Aorta (tissue), 5 donors: ENCODE measurements at regions not wholly inside any gene's neighbourhood (a gene's known extent, or its start where the extent isn't known, plus 50 kb on each side); places are given as distances from the start of the nearest gene placed in this dataset.

Source experiments
- ATAC-seq: fragments of 200-7000 bp; cut with Tn5 transposase; one replicate; pipeline ENCODE4 v1.9.1; 2022; ENCODE audit warnings: moderate library complexity; ENCODE audit not compliant: low FRiP score
- DNase-seq, 2 donors: peaks; one replicate each; pipeline ENCODE4 v3.0.0-alpha.2; 2020
- H3K27ac ChIP-seq, 2 donors: one replicate each; pipeline ENCODE4 v1.5.1; 2013; ENCODE audit warnings: low read length in 2 of 2, mild to moderate bottlenecking in 2 of 2, moderate library complexity in 2 of 2, control low read depth in 1 of 2, inconsistent platforms in 1 of 2, low read depth in 1 of 2
- H3K27me3 ChIP-seq, 2 donors: one replicate each; pipeline ENCODE4 v1.6.1; 2013; ENCODE audit warnings: control low read depth in 1 of 2, low read length in 1 of 2, mild to moderate bottlenecking in 1 of 2, moderate library complexity in 1 of 2; ENCODE audit not compliant: insufficient read depth in 2 of 2, control insufficient read depth in 1 of 2
- H3K36me3 ChIP-seq, 2 donors: one replicate each; pipeline ENCODE4 v1.6.1; 2013; ENCODE audit warnings: control low read depth in 1 of 2, low read length in 1 of 2, mild to moderate bottlenecking in 1 of 2; ENCODE audit not compliant: insufficient read depth in 2 of 2, control insufficient read depth in 1 of 2
- H3K4me1 ChIP-seq, 2 donors: one replicate each; pipeline ENCODE4 v1.6.1; 2013; ENCODE audit warnings: low read length in 2 of 2, control low read depth in 1 of 2, mild to moderate bottlenecking in 1 of 2, moderate library complexity in 1 of 2; ENCODE audit not compliant: insufficient read depth in 2 of 2, control insufficient read depth in 1 of 2
- H3K4me3 ChIP-seq, 2 donors: one replicate each; pipeline ENCODE4 v1.5.1; 2013; ENCODE audit warnings: low read length in 2 of 2, control low read depth in 1 of 2, mild to moderate bottlenecking in 1 of 2
- H3K9me3 ChIP-seq: one replicate; pipeline ENCODE4 v1.6.1; 2013; ENCODE audit warnings: mild to moderate bottlenecking, low read length; ENCODE audit not compliant: control insufficient read depth
- WGBS, 2 donors: extraction: QIAGEN DNeasy Blood & Tissue Kit; methylation state at CpG; one replicate each; pipeline ENCODE4 v1.1.7; 2013; 5-methylcytosine and 5-hydroxymethylcytosine counted together
- intact Hi-C, 2 donors: fragments of 100-400 bp; cut with DNase I; formaldehyde crosslinking; loops; one replicate each; pipeline versions ENCODE4 v1.14.2 to v1.15.0; 2022
- donor health status: healthy with polysubstance abuse.
- donor health status: Bipolar disorder and iron deficiency.
- donor health status: DM: no; HTN: no; CAD: no.
- donor health status: DM: no; HTN: no; CAD: no.
- donor health status: DM: yes; HTN: yes; CAD: no.

- H3K4me1 ChIP-seq: no peaks in the 10 kb centered on the region
- H3K36me3 ChIP-seq: no peaks in the 10 kb centered on the region
- 41 to 56% methylated on average over 3 of the region's 3 CpGs for WGBS, 2 donors
- no peak for DNase-seq
- intact Hi-C loops: no loop called here
- no peaks in the 10 kb centered on the region for H3K27me3 ChIP-seq
- no peak for ATAC-seq
- no peak overlapping the region for H3K27ac ChIP-seq
- no peak overlapping the region for H3K4me3 ChIP-seq
- H3K9me3 ChIP-seq: no peaks in the 10 kb centered on the region
These were observed 425.5 kb downstream of the RFC3 start for GRCh38 chr13:34243403-34243802.

GRCh38 chr13:34246511-34246910 is 428.6 kb downstream of the RFC3 start:
- DNase-seq (no peak), ATAC-seq (no peak)
- WGBS, 2 donors: 97% methylated on average over 2 of the region's 2 CpGs
- peaks cover 0 to 5% of the 10 kb centered on the region in 2 donors for H3K4me1 ChIP-seq
- H3K36me3 ChIP-seq: no peaks in the 10 kb centered on the region
- no peak overlapping the region for H3K27ac ChIP-seq
- no peaks in the 10 kb centered on the region for H3K27me3 ChIP-seq
- no peaks in the 10 kb centered on the region for H3K9me3 ChIP-seq
- H3K4me3 ChIP-seq: no peak overlapping the region
- intact Hi-C loops: no loop called here

GRCh38 chr13:34247596-34247995 is 429.6 kb downstream of the RFC3 start:
- intact Hi-C loops: no loop called here
- no peak for ATAC-seq
- WGBS, 2 donors: 71 to 81% methylated on average over 1 of the region's 1 CpG

GRCh38 chr13:34249546-34250039 is 431.6 kb downstream of the RFC3 start:
- no peak for DNase-seq
- peaks cover 0 to 1% of the 10 kb centered on the region in 2 donors for H3K36me3 ChIP-seq
- H3K4me3 ChIP-seq: no peak overlapping the region
- WGBS, 2 donors: 76 to 82% methylated on average over 3 of the region's 3 CpGs
- H3K27me3 ChIP-seq: no peaks in the 10 kb centered on the region
- H3K27ac ChIP-seq: no peak overlapping the region
- H3K9me3 ChIP-seq: peaks cover 1% of the 10 kb centered on the region
- no peak for ATAC-seq
- intact Hi-C loops: no loop called here
- H3K4me1 ChIP-seq: peaks cover 0 to 5% of the 10 kb centered on the region in 2 donors

More at GRCh38 chr13:34247596-34247995, 429.6 kb downstream of the RFC3 start:
- Histone ChIP-seq H3K4me3 (no peak overlapping the region), H3K27ac (no peak overlapping the region), H3K27me3 (no peaks in the 10 kb centered on the region), H3K9me3 (no peaks in the 10 kb centered on the region), H3K36me3 (no peaks in the 10 kb centered on the region), H3K4me1 (peaks cover 0 to 5% of the 10 kb centered on the region in 2 donors)
- no peak for DNase-seq

DNA sequence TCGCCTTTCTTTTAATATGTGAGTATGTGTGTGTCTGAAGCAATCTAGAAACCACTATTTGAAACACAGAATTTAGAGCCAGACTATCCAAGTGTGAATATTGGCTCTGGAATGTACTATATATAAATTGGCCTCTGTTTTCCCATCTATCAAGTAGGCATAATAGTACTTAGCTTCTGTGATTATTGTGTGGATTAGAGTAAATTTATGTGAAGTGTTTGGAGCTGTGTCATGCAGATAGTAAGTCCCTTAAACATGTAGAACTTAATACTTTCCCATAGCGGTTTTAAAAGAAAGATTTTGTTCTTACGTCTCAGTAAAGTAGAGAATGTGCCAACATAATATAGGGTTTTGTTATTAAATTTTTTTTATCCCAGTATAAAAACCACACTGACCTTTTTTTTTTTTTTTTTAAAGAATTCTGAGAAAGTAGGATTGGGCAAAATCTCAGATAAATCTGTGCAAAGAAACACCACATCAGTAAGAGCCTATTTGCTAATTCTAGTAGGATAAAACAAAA is 432.3 kb downstream of the RFC3 start:
- WGBS, 2 donors: 47 to 68% methylated on average over 3 of the region's 3 CpGs
- Histone ChIP-seq H3K27me3 (no peaks in the 10 kb centered on the region), H3K27ac (no peak overlapping the region), H3K4me1 (peaks cover 0 to 5% of the 10 kb centered on the region in 2 donors), H3K9me3 (peaks cover 4% of the 10 kb centered on the region), H3K36me3 (peaks cover 0 to 2% of the 10 kb centered on the region in 2 donors), H3K4me3 (no peak overlapping the region)
- DNase-seq (no peak), ATAC-seq (no peak)
- intact Hi-C loops: no loop called here

DNA sequence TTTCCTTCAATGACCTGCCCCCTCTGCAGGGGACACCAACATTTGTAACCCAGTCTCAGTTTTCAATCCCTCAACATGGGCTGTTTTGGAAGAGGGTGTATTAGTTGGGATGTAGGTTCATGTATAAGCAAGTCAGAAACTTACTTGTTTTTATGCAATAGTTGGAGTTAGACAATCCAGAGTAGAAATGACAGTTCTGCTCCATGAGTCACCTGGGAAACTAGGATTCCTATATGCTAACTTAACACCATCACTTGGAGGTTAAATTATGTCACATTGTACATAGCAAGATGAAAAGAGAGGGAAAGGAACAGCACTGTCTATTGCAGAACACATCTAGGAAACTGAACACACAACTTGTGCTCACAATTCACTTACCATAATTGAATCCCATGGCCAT is 436.4 kb downstream of the RFC3 start:
- ATAC-seq (no peak), DNase-seq (no peak)
- Histone ChIP-seq H3K9me3 (peaks cover 4% of the 10 kb centered on the region), H3K4me1 (peaks cover 0 to 4% of the 10 kb centered on the region in 2 donors), H3K36me3 (peaks cover 0 to 2% of the 10 kb centered on the region in 2 donors), H3K27me3 (no peaks in the 10 kb centered on the region), H3K27ac (no peak overlapping the region), H3K4me3 (no peak overlapping the region)
- intact Hi-C loops: no loop called here

DNA sequence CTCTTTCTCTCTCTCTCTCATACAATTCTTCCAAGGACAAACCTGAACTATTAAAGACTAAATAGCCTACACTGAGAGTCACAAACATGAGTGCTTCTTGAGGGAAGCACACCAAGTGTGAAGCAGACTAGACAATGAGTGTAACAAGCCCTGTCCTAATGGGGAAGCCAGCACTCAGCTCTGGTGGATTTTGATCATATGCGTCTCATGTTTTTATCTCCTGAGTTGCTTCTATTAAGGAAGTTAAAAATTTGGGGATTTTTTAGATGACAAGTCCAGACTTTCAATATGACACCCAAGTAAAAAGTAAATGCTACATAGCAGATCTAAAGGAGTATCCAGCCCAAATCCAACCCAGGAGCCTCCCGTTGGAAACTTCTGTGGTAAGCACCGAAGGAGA is 437.8 kb downstream of the RFC3 start:
- H3K36me3 ChIP-seq: peaks cover 0 to 2% of the 10 kb centered on the region in 2 donors
- H3K4me1 ChIP-seq: no peaks in the 10 kb centered on the region
- 91 to 96% methylated on average over 3 of the region's 3 CpGs for WGBS, 2 donors
- ATAC-seq: no peak
- no peak for DNase-seq
- H3K9me3 ChIP-seq: peaks cover 4% of the 10 kb centered on the region
- H3K27me3 ChIP-seq: no peaks in the 10 kb centered on the region
- intact Hi-C loops: no loop called here
- no peak overlapping the region for H3K27ac ChIP-seq
- H3K4me3 ChIP-seq: no peak overlapping the region

DNA sequence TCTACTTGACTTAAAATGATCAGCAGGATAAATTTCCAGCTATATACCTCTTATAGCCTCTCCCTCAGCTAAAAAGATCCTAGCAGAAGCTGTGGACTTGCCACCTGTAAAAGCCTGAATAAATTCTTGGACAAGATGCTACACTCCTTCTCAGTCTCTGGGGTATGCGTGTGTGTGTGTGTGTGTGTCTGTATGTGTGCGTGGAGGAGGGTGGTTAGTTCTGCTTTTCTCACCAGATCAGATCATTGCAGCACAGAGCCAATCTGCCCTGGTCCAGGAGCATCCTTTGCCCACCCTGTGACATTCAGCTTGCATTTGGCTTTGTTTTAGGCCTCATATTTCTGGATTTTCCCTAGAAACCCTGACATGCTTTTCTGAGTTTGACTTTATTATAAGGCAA is 438.3 kb downstream of the RFC3 start:
- Histone ChIP-seq H3K4me3 (no peak overlapping the region), H3K4me1 (no peaks in the 10 kb centered on the region), H3K36me3 (peaks cover 0 to 2% of the 10 kb centered on the region in 2 donors), H3K27ac (no peak overlapping the region), H3K27me3 (no peaks in the 10 kb centered on the region), H3K9me3 (peaks cover 6% of the 10 kb centered on the region)
- 88 to 98% methylated on average over 2 of the region's 2 CpGs for WGBS, 2 donors
- intact Hi-C loops: no loop called here
- DNase-seq (no peak), ATAC-seq (no peak)

GRCh38 chr13:34257966-34258365 is 440.0 kb downstream of the RFC3 start:
- peaks cover 0 to 2% of the 10 kb centered on the region in 2 donors for H3K36me3 ChIP-seq
- no peaks in the 10 kb centered on the region for H3K4me1 ChIP-seq
- intact Hi-C loops: no loop called here
- no peaks in the 10 kb centered on the region for H3K27me3 ChIP-seq
- no peak for ATAC-seq
- 72 to 75% methylated on average over 4 of the region's 4 CpGs for WGBS, 2 donors
- H3K27ac ChIP-seq: no peak overlapping the region
- H3K4me3 ChIP-seq: no peak overlapping the region
- no peak for DNase-seq
- H3K9me3 ChIP-seq: peaks cover 6% of the 10 kb centered on the region
